CD4-positive, alpha-beta T cell (primary cell): ENCODE measurements at regions not wholly inside any gene's neighbourhood (a gene's known extent, or its start where the extent isn't known, plus 50 kb on each side); places are given as distances from the start of the nearest gene placed in this dataset.

ENCODE experiments used
- ATAC-seq: fragments of 200-7000 bp; cut with Tn5 transposase; one replicate; pipeline ENCODE4 v1.10.0; 2022; ENCODE audit warnings: mild to moderate bottlenecking; ENCODE audit not compliant: poor library complexity
- CTCF ChIA-PET: fragments of 350-600 bp; sonication (Branson Sonifier 250); formaldehyde crosslinking; loops from one replicate; lab custom pipeline; 2021; ENCODE audit warnings: antibody characterized with exemption, inconsistent platforms; lab: Charles Lee
- POLR2A ChIA-PET: fragments of 350-600 bp; sonication (Branson Sonifier 250); formaldehyde crosslinking; loops from one replicate; lab custom pipeline; 2021; ENCODE audit warnings: antibody characterized with exemption, inconsistent platforms; lab: Charles Lee
- DNase-seq, 14 experiments: peaks; one replicate each; pipeline ENCODE4 v3.0.0-alpha.2; 2013 to 2020; ENCODE audit warnings: mixed read lengths in 2 of 14
- H3K27ac ChIP-seq, 2 donors: one replicate each; pipeline versions ENCODE4 v1.5.1 to v1.7.0; 2013; ENCODE audit warnings: low read length in 2 of 2, low read depth in 1 of 2, mild to moderate bottlenecking in 1 of 2
- H3K27me3 ChIP-seq, 2 experiments: 1 replicate in 1 of 2; 2 replicates in 1 of 2; pipeline versions ENCODE4 v1.6.1 to v1.7.0; 2013; ENCODE audit warnings: low read length in 2 of 2, control low read depth in 1 of 2, mild to moderate bottlenecking in 1 of 2, moderate library complexity in 1 of 2; ENCODE audit not compliant: insufficient read depth in 2 of 2, control insufficient read depth in 1 of 2
- H3K36me3 ChIP-seq: one replicate; pipeline ENCODE4 v1.6.1; 2013; ENCODE audit warnings: low read length, control low read depth; ENCODE audit not compliant: insufficient read depth
- H3K4me1 ChIP-seq: one replicate; pipeline ENCODE4 v1.6.1; 2013; ENCODE audit warnings: low read length, control low read depth; ENCODE audit not compliant: insufficient read depth
- H3K4me3 ChIP-seq: one replicate; pipeline ENCODE4 v1.5.1; 2013; ENCODE audit warnings: mild to moderate bottlenecking, low read length, moderate library complexity
- H3K9me3 ChIP-seq, 2 experiments: 1 replicate in 1 of 2; 2 replicates in 1 of 2; pipeline versions ENCODE4 v1.6.1 to v1.7.0; 2013; ENCODE audit warnings: low read length in 2 of 2, mild to moderate bottlenecking in 2 of 2, control low read depth in 1 of 2, moderate library complexity in 1 of 2; ENCODE audit not compliant: control insufficient read depth in 1 of 2, insufficient read depth in 1 of 2
- H3K27ac Mint-ChIP-seq: one replicate; pipeline ENCODE4 v1.8.0; 2020; ENCODE audit warnings: mixed read lengths
- H3K27me3 Mint-ChIP-seq: one replicate; pipeline ENCODE4 v1.8.0; 2021; ENCODE audit warnings: mixed read lengths
- H3K36me3 Mint-ChIP-seq: one replicate; pipeline ENCODE4 v1.8.0; 2021; ENCODE audit warnings: low read depth, mixed read lengths
- H3K4me1 Mint-ChIP-seq: one replicate; pipeline ENCODE4 v1.8.0; 2021; ENCODE audit warnings: low read depth, mixed read lengths
- H3K4me3 Mint-ChIP-seq: one replicate; pipeline ENCODE4 v1.8.0; 2020; ENCODE audit warnings: mild to moderate bottlenecking, mixed read lengths
- H3K9me3 Mint-ChIP-seq: one replicate; pipeline ENCODE4 v1.8.0; 2020; ENCODE audit warnings: mixed read lengths
- intact Hi-C, 2 experiments: fragments of 100-400 bp; cut with DNase I in 1 of 2; cut with micrococcal nuclease in 1 of 2; formaldehyde crosslinking; loops; one replicate each; pipeline versions ENCODE4 v1.15.1 to v1.9.0; 2023 to 2025; cut with DNase I, micrococcal nuclease
- TF ChIP-seq, protein P1 (sequence below): fragments of 200-600 bp; IDR thresholded peaks from one replicate; pipeline ENCODE4 v1.8.0; 2022; ENCODE audit warnings: antibody characterized with exemption, mild to moderate bottlenecking

DNA sequence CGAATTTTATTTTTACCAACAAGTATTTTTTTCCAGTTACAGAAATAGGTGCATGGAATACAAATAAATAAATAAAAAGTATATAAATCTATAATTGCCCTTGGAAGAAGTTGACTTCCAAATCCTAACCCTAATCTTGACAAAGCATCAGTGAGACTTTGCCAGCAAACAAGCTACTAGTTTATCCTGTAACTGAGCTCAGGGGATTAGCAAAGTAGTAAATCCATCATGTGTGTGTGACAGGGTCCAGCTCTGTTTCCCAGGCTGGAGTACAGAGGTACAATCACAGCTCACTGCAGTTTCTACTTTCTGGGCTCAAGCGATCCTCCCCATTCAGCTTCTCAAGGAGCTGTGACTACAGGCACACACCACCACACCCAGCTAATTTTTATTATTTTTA lies 948.0 kb upstream of the CNTNAP5 start:
- ChIA-PET CTCF (no interaction called here), POLR2A (no interaction called here)
- peaks cover 12% of the 10 kb centered on the region for H3K9me3 Mint-ChIP-seq
- no peak for ATAC-seq
- no peaks in the 10 kb centered on the region for H3K4me1 ChIP-seq
- no peaks in the 10 kb centered on the region for H3K36me3 Mint-ChIP-seq
- no peak overlapping the region for H3K27ac ChIP-seq
- H3K4me1 Mint-ChIP-seq = no peaks in the 10 kb centered on the region
- DNase-seq = no peak
- peaks cover 4 to 7% of the 10 kb centered on the region in 2 experiments for H3K9me3 ChIP-seq
- no peaks in the 10 kb centered on the region for H3K36me3 ChIP-seq
- no peak overlapping the region for H3K4me3 ChIP-seq
- no peak overlapping the region for H3K4me3 Mint-ChIP-seq
- intact Hi-C loops = no loop called here
- H3K27ac Mint-ChIP-seq = no peak overlapping the region
- no peaks in the 10 kb centered on the region for H3K27me3 ChIP-seq
- TF ChIP-seq, protein P1, sequence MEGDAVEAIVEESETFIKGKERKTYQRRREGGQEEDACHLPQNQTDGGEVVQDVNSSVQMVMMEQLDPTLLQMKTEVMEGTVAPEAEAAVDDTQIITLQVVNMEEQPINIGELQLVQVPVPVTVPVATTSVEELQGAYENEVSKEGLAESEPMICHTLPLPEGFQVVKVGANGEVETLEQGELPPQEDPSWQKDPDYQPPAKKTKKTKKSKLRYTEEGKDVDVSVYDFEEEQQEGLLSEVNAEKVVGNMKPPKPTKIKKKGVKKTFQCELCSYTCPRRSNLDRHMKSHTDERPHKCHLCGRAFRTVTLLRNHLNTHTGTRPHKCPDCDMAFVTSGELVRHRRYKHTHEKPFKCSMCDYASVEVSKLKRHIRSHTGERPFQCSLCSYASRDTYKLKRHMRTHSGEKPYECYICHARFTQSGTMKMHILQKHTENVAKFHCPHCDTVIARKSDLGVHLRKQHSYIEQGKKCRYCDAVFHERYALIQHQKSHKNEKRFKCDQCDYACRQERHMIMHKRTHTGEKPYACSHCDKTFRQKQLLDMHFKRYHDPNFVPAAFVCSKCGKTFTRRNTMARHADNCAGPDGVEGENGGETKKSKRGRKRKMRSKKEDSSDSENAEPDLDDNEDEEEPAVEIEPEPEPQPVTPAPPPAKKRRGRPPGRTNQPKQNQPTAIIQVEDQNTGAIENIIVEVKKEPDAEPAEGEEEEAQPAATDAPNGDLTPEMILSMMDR = no peak
- no peaks in the 10 kb centered on the region for H3K27me3 Mint-ChIP-seq

DNA sequence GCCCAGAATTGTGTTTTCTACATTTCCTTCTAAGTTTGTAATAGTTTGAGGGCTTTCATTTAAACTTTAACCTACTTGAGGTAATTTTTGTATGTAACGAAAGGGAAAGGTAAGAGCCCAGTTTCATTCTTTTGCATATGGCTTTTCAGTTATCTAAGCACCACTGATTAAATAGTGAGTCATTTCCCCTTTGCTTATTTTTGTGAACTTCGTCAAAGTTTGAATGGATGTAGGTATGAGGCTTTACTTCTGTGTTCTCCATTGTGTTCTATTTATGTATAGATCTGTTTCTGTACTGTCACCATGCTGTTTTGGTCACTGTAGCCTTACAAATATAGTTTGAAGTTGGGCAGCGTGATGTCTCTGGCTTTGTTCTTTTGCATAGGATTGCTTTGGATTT lies 944.8 kb upstream of the CNTNAP5 start:
- ATAC-seq (no peak), DNase-seq (no peak)
- Mint-ChIP-seq H3K27ac (no peak overlapping the region), H3K4me3 (no peak overlapping the region), H3K27me3 (no peaks in the 10 kb centered on the region), H3K4me1 (no peaks in the 10 kb centered on the region), H3K36me3 (no peaks in the 10 kb centered on the region), H3K9me3 (peaks cover 13% of the 10 kb centered on the region)
- TF ChIP-seq, protein P1 = no peak
- Histone ChIP-seq H3K4me3 (no peak overlapping the region), H3K27me3 (no peaks in the 10 kb centered on the region), H3K9me3 (peaks cover 3 to 7% of the 10 kb centered on the region in 2 experiments), H3K4me1 (no peaks in the 10 kb centered on the region), H3K27ac (no peak overlapping the region), H3K36me3 (no peaks in the 10 kb centered on the region)
- intact Hi-C loops = no loop called here
- ChIA-PET CTCF (no interaction called here), POLR2A (no interaction called here)

DNA sequence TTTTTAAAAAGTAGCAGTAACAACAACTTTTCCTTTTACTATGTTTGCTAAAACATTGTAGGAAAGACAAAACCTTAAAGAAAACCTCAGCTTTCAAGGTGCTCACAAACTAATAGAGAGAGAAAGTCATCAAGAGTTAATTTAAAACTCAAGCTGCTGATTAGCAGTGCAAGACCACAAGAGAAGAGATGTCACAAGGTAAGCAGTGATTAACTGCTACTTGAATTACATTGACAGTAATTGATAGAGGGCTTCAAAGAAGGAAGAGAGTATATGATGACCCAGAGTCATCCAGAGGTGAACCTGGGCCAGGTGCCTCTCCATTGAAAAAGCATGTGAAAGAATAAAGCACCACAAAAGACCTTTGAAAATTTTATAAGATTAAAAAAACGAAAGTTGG lies 939.6 kb upstream of the CNTNAP5 start:
- Histone ChIP-seq H3K4me3 (no peak overlapping the region), H3K27me3 (no peaks in the 10 kb centered on the region), H3K36me3 (no peaks in the 10 kb centered on the region), H3K9me3 (peaks cover 3 to 4% of the 10 kb centered on the region in 2 experiments), H3K4me1 (no peaks in the 10 kb centered on the region), H3K27ac (no peak overlapping the region)
- ChIA-PET POLR2A (no interaction called here), CTCF (no interaction called here)
- intact Hi-C loops = no loop called here
- ATAC-seq = no peak
- no peak for DNase-seq
- TF ChIP-seq, protein P1 = no peak
- Mint-ChIP-seq H3K27me3 (no peaks in the 10 kb centered on the region), H3K4me1 (no peaks in the 10 kb centered on the region), H3K4me3 (no peak overlapping the region), H3K36me3 (no peaks in the 10 kb centered on the region), H3K9me3 (peaks cover 7% of the 10 kb centered on the region), H3K27ac (no peak overlapping the region)
